Stimulated activated CD4-positive, alpha-beta T cell treated with anti-CD3 and anti-CD28 coated beads, Interleukin-2, amount 100 ng/mL, for 24 hours (primary cell): ENCODE measurements at regions not wholly inside any gene's neighbourhood (a gene's known extent, or its start where the extent isn't known, plus 50 kb on each side); places are given as distances from the start of the nearest gene placed in this dataset.

ENCODE experiments used
- DNase-seq, 2 donors: peaks; one replicate each; pipeline ENCODE4 v3.0.0-alpha.2; 2020

DNA sequence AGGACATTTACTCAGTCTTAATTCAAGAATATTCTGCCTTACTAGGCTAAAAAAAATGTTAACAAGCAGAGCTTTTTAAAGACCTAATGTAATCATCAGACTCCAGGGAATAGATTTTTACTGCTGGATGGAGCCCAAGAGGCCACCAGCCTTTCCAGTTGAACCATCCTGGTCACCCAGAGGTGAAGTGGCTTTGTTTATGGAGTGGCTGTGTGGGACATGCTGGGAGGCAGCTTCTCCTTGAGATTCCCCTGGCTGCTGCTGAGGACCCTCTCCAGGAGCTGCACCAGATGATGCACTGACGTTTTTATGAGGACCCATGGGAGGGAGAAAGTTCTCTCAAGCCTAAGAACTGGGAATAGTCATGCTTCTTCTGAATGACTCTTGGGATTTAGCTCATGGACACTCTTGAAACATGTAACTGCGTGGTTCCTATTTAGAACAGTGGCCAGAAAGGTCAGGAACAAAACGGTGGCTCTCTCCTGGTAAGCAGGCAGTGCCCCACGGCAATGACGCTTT, 205.9 kb upstream of the MIR17HG start:
- no peak for DNase-seq

DNA sequence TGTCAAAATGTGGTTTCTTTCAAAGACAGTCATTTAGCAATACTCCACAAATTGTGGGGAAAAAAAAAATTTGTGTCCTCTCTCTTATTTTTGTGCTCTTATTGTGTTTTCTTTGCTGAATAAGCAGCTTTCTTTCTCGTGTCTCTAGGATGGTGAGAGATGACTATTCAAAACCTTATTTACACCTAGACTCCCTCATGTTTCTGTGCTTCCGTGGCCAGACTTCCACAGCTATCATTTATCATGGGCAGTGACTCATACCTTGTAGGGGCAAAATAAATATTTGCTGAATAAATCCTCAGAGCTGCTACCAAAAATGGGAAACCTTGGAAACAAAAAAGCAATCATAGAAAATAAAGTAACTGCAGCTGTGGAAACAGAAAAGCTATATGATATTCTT, 204.9 kb upstream of the MIR17HG start:
- DNase-seq = no peak

DNA sequence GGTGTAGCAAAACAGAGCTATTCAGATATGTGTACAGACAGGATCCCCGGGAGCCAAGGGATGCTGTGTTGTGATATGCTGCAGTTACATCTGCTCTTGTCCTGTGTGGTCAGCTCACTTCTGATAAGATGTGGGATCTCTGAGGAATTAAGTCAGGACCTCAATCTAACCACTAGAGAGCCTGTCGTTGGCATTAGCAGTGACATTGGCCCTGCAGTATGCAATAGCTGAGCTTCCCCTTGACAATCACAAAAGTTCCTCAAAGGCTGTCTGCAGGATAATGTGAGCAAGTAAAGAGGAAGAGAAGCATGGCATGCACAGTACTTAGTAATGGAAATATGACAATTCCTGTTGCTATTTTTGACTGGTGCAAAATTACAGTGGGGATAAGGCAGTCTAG, 203.4 kb upstream of the MIR17HG start:
- no peak for DNase-seq

DNA sequence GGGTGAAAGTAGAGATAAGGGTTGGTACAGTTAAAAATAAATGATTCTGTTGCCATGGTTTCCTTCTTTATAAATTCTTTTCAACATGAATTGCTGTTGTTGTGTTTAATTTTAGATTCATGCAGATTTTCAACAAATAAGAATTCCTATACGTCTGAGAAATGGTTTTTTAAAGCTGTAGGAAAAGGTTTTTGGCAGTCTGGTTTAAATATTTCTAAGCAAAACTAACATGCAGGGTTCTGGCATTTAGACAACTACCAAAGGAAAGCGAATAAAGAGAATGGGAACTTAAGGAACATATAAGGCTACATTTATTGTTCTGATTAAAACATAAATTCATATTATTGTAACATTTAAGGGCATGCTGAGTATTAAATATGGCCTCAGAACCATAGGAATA, 203.0 kb upstream of the MIR17HG start:
- DNase-seq = no peak

DNA sequence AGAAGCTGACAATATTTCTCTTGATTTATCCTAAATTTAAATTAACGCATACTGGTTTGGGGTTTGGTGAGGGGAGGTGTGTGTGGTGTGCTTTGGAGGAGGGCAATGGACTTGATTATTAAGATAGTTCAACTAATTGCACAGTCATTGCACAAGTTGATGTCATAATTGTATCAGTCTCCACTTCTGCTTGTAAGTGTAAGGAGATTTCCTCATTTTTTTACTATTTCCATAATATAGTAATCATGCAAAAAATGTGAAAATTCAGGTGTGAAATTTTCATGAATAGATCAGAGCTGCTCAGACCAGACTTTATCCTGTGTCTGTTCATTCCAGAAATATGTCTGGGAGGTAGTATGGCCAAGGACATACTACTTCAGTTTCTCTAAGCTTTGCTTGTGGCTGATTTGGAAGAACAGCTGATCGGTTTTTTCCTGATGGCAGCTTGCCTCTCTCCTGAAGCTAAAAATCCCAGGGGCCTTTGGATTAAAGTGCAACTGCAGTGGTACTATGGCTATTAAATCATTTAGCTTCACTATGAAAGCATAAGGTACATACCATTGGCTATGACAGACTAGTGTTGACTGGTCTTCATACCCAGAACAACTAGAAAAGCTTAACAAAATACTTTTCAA, 201.8 kb upstream of the MIR17HG start:
- no peak for DNase-seq

DNA sequence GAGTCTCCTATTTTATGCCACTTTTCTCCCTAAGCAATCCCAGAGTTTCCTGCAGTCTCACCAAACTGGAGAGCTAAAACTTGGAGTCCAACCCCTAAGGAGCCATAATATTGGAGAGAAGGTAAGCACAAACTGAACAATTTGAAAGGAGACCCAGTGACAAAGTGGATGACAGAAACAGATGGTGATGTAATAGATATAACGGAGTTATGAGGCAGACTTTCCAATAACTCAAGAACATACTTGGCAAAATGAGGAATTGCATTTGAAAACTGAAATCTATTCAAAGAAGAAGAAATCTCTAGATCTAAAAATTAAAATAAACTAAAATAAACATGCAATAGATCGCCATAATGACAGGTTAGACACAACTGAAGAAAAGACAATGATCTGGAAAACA, 200.9 kb upstream of the MIR17HG start:
- DNase-seq = no peak

DNA sequence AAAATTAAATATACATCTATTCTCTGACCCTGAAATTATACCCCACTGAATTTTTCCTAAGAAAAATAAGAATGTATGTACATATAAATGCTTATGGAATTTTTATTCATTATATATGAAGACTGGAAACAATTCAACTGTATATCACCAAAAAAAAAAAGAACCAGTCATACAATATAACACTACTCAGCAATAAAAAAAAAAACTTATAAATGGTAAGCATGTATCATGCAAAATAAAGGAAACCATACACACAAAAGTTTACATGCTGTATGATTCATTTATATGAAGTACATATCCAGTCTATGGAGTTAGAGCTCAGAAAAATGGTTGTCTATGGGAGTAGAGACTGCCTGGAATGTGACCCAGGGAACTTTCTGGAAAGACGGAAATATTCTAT, 199.4 kb upstream of the MIR17HG start:
- DNase-seq = no peak

DNA sequence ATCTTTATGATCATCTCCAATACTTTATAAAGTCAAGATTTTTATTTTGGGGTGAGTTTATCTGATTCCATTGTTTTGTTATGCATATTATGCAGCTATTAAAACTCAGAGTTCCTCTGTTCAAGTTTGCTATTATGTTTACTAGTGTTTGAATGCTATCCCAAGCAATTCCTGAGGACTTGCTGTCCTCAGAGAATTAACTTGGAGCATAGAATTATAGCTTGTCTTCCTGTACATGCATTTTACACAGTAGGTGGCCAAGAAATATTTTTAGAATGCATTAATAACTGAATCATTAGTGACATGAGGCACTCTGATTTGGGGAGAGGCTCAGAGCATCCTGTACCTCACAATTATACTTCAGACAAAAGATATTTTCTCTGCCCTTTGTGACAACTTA, 195.6 kb upstream of the MIR17HG start:
- no peak for DNase-seq

DNA sequence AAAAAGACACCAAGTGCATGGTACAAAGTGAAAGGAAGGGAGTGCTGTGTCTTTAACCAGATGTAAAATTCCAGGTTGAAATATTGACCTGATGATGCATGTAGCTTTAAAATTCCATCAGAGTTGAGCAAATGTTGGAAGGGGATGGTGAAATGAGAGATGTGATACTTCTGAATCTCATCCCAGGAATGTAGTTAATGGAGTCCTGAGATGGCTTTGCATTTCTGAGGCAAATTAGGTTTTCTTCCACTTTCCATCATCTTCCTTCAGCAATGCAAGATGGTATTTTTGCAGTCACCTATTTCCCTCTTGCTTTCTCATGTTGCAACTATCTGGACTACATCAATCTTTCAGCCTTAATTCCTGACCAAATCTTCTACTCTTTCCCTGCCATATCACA, 194.1 kb upstream of the MIR17HG start:
- no peak for DNase-seq

DNA sequence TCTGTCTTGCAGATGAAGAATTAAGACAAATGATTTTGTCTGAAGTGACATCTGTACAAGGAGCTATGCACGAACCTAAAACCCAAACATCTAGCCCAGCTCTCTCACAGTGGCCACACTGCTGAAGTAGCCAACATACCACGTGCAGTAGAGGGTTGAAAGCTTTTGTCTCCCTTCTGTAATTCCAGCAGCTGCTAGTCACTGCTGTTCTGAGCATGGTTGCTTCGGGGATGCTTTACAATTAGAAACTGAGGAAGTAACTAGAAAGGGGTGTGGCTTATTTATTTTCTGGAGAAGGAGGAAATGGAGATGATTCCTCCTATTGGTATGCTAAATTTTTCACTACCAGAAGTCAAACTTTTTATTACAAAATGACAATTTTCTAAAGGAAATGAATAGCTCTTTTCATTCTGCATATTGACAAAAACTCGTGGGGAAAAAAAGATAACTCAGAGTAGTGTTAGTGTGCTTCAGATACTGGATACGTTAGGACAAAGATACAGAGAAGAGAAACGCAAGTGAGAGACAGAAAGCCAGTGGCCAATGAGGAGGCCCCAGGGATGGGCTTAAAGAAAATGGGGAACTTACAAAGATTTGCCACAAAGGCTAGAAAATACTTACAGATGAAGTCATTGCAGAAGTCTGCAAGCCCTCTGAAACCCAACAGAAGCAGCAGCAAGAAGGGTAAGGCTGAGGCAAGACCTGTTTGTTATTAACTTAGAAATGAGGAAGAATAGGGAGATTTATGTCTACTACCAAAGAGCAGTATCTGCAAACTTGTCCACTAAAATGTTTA, 192.7 kb upstream of the MIR17HG start:
- no peak for DNase-seq

DNA sequence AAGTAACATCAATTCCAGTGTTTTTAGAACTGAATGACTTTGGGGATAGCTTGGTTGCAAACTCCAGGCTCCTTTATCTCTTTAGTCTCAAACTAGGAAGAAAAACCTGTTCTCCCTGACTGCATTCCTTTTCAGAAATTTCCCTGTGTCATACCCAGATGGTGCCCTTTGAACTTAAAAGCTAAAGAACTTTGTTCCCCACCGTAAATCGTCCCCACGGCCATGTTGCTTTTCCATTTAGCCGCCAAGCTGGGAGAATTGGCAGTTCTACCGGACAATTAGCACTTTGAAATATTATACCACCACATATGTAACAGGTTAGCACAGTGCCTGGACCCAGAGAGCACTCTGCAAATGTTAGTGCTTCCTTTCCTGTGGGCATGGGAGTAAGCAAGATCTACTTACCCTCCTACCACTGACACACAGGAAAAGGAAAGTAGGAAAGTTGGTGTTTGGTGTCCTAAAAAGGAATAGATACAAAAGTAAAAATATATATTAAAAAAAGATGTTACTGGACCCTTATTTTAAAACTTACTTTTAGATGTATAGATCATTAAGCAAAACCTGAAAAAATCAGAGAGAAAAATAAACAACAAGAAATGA, 191.9 kb upstream of the MIR17HG start:
- DNase-seq = no peak

DNA sequence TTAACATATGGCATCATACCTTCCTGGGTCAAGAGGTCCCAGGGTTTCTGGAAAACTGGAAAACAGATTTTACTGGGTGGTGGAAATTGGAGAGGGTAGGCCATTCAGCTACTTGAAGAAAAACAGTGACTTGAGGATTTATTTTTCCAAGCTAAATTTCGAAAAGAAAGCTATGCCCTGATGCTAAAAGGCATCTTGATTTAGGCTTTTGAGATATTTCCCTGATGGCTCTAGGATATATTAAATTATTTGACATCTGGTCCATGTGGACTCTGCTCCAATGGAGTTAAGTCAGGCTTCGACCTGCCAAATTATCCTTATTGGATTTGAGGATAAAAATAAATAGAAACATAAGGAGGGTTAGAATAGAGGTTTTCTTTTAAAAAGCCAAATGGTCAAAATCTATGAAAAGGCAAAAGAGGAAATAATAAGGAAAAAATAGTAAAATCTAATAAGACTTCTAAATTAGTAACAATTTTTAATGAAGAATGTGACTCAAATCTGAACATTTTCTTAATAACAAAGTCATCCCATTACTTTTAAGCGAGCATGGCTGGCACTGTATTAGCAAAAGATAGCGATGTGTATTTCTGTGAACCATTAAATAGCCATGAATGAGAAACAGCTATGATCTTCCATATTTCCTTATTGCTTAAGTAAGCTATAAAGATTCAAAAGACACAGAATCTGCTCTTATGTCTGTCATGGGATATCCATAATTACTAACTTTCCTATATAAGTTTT, 190.0 kb upstream of the MIR17HG start:
- no peak for DNase-seq

DNA sequence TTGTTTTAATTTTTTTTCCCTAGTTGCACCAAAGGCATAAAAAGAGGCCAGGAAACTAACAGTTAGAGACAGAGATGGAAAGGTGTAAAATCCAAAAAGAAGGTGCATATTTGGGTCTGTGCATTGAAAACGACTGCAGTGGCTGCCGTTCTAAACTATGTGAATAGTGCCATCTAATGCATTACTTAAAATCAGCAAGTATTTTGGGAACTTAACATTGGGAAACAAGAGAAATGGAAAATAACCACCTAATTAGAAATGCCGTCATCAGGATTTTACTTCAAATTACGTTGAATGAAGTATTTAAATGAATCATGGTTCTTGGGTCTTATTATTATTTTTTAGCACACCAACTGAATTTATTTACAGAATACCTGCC, 189.5 kb upstream of the MIR17HG start:
- DNase-seq = no peak

DNA sequence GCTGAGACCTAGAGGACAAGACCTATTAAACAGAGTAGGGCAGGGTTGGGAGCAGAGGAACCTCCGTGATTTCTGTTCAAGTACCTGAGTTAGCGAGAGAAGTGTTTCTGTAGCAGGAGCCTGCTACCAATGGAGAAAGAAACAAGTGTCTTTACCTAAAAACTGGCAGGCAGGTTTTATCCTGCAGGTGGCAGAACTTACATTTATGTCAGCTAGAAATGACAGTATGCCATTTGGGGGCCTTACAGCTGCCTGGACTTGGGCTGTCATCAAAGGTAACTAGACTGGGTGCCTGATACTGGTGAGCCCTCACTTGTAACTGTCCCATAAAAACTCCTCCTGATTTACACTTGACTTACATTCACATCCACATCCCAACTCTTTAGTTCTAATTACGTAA, 185.3 kb upstream of the MIR17HG start:
- no peak for DNase-seq

DNA sequence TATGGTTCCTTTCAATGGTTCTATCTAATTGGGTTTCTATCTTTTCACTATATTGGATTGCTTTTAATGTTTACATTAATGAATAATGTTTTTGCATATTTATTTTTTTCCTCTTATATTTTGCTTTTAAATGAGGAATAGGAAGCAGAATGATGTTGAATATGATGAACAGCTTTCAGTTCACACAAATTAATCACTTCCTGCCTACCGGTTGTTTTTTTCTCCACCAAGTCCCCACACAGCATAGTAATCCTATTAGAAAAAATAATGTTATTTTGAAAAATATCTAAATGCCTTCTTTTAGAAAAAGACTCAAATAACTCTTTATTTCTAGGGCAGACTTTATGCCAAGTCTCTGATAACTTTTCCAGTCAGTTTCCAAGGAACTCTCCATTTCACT, 184.9 kb upstream of the MIR17HG start:
- DNase-seq = no peak

DNA sequence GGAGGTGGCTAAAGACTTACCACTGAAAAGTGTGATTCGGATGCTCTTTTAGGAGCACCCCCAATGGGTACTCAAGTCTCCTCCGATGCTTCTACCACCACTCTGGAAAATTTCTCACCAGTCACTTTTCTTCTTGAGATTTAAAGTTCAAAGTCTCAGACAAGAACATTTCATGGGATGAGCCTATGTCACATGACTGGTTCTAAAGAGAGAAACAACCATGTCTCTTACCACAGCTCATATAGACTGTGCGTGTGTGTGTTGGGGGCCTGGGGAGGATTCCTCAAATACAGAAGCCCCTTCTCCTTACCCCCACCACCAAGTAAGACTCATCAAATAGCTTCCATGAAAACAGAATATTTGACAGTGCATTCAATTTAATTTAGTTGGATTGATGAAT, 181.7 kb upstream of the MIR17HG start:
- no peak for DNase-seq

DNA sequence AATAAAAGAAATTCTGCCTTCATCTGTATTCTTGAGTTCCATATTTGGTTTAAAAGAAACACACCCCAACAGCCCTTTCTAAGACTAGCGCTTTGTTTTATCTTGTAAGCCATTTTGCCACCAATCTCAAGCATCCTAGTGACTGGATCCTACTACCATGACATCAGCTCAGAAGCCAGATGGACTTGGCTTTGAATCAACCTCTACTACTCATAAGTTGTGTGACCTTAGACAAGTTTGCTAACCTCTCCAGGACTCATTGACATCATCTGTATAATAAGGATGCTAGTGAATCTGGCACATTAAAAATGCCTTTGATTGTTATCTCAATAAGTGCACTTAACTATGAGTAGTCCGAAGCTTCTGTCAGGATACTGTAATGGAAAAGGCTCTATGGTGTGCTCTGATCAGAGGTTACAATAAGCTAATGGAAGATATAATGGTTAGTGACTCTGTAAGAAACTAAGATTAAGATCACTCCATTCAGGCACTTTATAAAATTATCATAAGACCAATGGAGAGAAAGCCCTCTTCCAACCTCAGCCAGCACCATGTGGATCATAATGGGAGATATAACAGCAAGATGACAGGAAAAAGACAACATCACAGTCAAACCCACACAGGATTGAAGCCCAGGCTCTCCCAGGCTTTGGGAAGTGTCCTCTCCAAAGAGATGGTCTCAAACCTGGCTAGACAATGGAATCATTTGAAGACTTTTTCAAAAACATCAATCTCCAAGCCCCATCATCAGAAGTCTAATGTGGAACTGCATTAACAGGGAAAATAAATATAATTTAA, 180.6 kb upstream of the MIR17HG start:
- DNase-seq = no peak

DNA sequence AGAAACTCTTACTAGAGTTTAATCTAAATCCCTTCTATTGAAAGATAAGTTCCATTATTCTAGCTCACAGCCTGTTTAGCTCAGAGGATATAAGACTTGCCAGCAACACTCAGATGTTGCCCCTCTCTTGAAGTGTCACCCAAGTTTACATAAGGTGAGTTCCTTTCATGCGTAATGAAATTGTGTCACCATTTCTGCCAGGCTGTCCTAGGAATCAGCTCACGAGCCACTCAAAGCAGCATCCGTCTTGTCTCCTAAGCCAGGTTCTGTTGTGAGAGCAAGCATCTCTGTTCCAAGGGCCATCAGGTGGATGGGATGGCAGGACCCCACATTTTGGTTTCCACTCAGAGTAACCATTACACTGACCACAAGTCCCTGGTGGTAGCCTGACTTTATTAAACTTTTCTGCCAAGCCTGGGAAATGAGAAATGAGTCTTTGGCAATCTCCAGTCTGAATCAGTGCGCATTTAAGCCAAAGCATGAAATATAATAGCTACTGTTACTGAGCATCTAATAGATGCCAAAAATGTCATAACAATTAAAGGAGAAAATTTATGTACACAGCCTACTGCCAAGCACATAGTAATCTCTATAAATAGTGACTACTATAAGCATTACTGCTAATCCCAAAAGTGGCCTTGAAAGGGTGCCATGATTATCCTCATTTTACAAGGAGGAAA, 179.6 kb upstream of the MIR17HG start:
- no peak for DNase-seq

DNA sequence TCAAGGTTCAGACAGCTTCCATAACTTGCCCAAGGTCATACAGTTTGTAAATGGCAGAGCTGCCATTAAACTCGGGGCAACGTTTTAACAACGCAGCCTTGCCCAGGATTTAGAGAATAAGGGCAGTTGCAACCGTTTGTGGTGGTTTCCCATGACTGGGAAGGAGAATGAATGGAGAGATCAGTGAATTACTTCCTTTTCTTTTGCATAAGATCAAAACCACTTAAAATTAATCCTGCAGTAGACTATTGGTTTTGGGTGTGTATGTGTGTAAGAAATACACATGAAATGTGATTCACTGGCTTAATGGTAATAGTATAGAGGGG, 179.1 kb upstream of the MIR17HG start:
- no peak for DNase-seq

DNA sequence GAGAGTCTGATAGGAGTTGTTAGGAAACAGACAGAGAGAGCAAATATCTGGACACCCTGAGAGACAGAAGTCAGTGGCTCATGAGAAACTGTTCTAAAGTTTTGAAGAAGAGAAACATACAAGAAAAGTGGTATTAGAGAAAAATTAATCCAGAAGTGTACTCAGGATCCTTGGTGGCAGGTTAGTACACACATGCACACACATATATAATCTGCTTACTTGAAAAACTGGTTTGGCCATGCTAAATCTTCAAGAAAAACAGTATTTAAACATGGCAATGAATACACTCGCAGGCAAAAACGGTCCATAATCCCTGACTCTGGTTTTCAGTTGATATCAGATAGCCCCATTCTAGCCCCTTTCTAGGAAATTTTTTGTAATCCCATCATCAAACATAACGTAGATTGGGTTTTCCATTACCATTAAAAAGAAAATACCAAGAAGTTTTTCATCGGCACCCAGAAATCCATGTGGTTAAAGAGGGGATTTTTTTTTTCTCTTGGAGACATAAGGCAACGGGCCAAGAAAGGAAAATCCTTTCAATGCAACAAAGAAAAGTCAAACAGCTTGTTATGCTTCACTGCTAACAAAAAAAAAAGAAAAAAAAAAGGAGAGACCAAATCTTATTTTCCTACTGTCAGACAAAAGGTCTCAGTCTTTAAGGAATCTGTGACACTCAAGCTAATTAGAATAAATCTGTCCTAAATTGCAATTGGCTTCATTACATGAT, 178.0 kb upstream of the MIR17HG start:
- DNase-seq = no peak

DNA sequence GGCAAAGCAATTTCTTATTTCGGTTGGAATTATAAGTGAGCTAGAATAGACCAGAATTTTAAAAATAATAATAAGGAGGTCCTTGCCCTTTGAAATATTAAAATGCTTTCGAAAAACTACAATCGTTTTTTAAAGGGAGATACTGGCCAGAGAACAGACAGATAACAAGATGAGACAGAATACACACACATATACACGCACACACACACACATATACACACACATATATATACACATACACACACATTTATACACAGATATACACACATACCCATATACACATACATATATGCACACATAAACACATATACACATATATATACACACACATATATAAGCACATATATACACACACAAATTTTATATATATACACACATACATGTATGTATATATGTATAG, 175.3 kb upstream of the MIR17HG start:
- DNase-seq = no peak
